ENCODE measurements at regions not wholly inside any gene's neighbourhood (a gene's known extent, or its start where the extent isn't known, plus 50 kb on each side); places are given as distances from the start of the nearest gene placed in this dataset.

DNA sequence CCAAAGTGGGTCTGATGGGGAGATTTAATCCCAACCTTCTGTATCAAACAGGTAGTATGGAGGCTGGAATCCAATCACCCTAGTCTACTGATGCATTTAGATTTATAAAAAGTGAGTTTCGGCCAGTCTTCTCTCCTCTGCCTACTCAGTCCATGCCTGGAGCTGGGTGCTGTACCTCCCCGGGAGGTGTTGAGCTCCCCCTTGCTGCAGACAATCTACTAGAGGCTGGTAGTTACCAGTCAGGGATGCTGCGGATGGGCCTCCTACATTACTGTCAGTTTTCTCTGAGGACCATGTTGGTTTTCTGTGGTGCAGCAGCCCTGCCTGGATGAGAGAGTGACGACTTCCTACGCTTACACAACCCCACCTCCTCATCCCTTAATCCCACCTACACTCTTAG, 118.6 kb upstream of the CELF4 start:
- POLR2A ChIA-PET = no interaction called here
- no TSS peak for BruUV-seq (replicated peaks)
- no peak for TF ChIP-seq JUN (IDR thresholded peaks at IDR 0.05; ENCODE audit: borderline replicate concordance, insufficient read depth, insufficient read length, low read depth)
- TF ChIP-seq, protein P1, sequence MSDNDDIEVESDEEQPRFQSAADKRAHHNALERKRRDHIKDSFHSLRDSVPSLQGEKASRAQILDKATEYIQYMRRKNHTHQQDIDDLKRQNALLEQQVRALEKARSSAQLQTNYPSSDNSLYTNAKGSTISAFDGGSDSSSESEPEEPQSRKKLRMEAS (IDR thresholded peaks at IDR 0.05; ENCODE audit: insufficient read depth, insufficient read length) = no peak
- no peak for TF ChIP-seq POLR2A (IDR thresholded peaks at IDR 0.05; ENCODE audit: low read depth, low read length)
- no peak for TF ChIP-seq POLR2AphosphoS5 (IDR thresholded peaks at IDR 0.05; ENCODE audit: insufficient read depth, low read depth, low read length)
- TF ChIP-seq GATA2 (IDR thresholded peaks at IDR 0.05; ENCODE audit: insufficient read depth, insufficient read length, low read depth, low read length) = no peak
- TF ChIP-seq EZH2 (IDR thresholded peaks at IDR 0.05; ENCODE audit: borderline replicate concordance, low read depth, low read length, severe bottlenecking) = no peak
- no peak for TF ChIP-seq FOS (IDR thresholded peaks at IDR 0.05; ENCODE audit: borderline replicate concordance, insufficient read depth, low read length)
- TF ChIP-seq, protein P2, sequence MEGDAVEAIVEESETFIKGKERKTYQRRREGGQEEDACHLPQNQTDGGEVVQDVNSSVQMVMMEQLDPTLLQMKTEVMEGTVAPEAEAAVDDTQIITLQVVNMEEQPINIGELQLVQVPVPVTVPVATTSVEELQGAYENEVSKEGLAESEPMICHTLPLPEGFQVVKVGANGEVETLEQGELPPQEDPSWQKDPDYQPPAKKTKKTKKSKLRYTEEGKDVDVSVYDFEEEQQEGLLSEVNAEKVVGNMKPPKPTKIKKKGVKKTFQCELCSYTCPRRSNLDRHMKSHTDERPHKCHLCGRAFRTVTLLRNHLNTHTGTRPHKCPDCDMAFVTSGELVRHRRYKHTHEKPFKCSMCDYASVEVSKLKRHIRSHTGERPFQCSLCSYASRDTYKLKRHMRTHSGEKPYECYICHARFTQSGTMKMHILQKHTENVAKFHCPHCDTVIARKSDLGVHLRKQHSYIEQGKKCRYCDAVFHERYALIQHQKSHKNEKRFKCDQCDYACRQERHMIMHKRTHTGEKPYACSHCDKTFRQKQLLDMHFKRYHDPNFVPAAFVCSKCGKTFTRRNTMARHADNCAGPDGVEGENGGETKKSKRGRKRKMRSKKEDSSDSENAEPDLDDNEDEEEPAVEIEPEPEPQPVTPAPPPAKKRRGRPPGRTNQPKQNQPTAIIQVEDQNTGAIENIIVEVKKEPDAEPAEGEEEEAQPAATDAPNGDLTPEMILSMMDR (IDR thresholded peaks at IDR 0.05; ENCODE audit: extremely low read depth in 1 of 2, insufficient read depth in 1 of 2, low read depth in 1 of 2, low read length in 2 of 2) = no peak
- no peak for TF ChIP-seq MYC (IDR thresholded peaks at IDR 0.05; ENCODE audit: low read depth, low read length)
- Histone ChIP-seq H3K27me3 (ENCODE audit: control insufficient read depth in 2 of 2, insufficient read depth in 2 of 2, low read length in 2 of 2) (no peaks in the 10 kb centered on the region), H3K79me2 (ENCODE audit: control insufficient read depth, insufficient read depth, low read length) (no peaks in the 10 kb centered on the region), H3K4me1 (ENCODE audit: control insufficient read depth, extremely low read depth, insufficient read depth, low read length) (no peaks in the 10 kb centered on the region), H2AFZ (ENCODE audit: low read depth, low read length) (no peak overlapping the region), H3K9me3 (replicated peaks; ENCODE audit: control insufficient read depth, insufficient read depth, low read length) (peaks cover 9% of the 10 kb centered on the region), H3K9ac (replicated peaks; ENCODE audit: extremely low read depth, insufficient read depth, low read length) (no peak overlapping the region), H3K36me3 (ENCODE audit: control insufficient read depth in 2 of 2, extremely low read depth in 1 of 2, insufficient read depth in 2 of 2, low read length in 2 of 2) (no peaks in the 10 kb centered on the region), H4K20me1 (replicated peaks; ENCODE audit: control insufficient read depth, extremely low read depth, insufficient read depth, low read length) (no peaks in the 10 kb centered on the region), H3K27ac (ENCODE audit: insufficient read depth, low read depth, low read length) (no peak overlapping the region), H3K9me1 (replicated peaks; ENCODE audit: control insufficient read depth, extremely low read depth, insufficient read depth, low read length) (no peaks in the 10 kb centered on the region), H3K4me3 (replicated peaks in 1 of 3; ENCODE audit: insufficient read depth in 1 of 3, low read depth in 1 of 3, low read length in 3 of 3) (no peak overlapping the region), H3K4me2 (ENCODE audit: insufficient read depth, low read length) (no peak overlapping the region)
- CTCF ChIA-PET = no interaction called here
- DNase-seq (ENCODE audit: low read depth, low spot score) = no peak
- FAIRE-seq = no peak
- intact Hi-C loops (cut with micrococcal nuclease) = no loop called here
- dilution Hi-C loops (cut with MboI; ENCODE audit: extremely low pct_ligation_motif_present, low sequenced_read_pairs) = no loop called here

Data from endothelial cell of umbilical vein (primary cell).